ENCODE measurements at regions not wholly inside any gene's neighbourhood (a gene's known extent, or its start where the extent isn't known, plus 50 kb on each side); places are given as distances from the start of the nearest gene placed in this dataset.

DNA sequence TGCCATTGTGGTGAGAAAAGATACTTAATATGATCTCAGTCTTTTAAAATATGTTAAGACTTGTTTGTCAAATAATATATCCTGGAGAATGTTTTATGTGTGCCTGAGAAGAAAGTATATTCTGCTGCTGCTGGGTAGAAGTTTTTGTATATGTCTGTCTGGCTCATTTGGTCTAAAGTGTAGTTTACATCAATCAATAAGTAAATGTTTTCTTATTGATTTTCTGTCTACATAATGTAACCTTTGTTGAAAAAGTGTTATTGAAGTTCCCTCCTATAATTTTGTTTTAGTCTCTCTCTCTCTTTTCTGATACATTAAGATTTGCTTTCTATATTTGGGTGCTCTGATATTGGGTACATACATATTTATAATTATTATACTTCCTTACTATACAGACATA, 201.2 kb downstream of the THBS2 start:
- no peak overlapping the region for H3K4me2 ChIP-seq
- H3K4me1 ChIP-seq = no peaks in the 10 kb centered on the region
- no peak for DNase-seq (ENCODE audit: low read depth in 1 of 2, low spot score in 1 of 2)
- H3K9me3 ChIP-seq = no peaks in the 10 kb centered on the region
- TF ChIP-seq NPAS2 (CRISPR knock-in tag; IDR thresholded peaks at IDR 0.05; ENCODE audit: borderline replicate concordance) (no peak), ZNF302 (CRISPR knock-in tag; IDR thresholded peaks at IDR 0.05) (no peak), HOXA7 (CRISPR knock-in tag; IDR thresholded peaks at IDR 0.05) (no peak), HEYL (CRISPR knock-in tag; IDR thresholded peaks at IDR 0.05) (no peak), MYC (IDR thresholded peaks at IDR 0.05; ENCODE audit: borderline replicate concordance, low read length) (no peak), MAFK (IDR thresholded peaks at IDR 0.05; ENCODE audit: partially characterized antibody) (no peak), ZSCAN20 (CRISPR knock-in tag; IDR thresholded peaks at IDR 0.05) (no peak)
- TF ChIP-seq, protein P1, sequence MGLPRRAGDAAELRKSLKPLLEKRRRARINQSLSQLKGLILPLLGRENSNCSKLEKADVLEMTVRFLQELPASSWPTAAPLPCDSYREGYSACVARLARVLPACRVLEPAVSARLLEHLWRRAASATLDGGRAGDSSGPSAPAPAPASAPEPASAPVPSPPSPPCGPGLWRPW (IDR thresholded peaks at IDR 0.05) = no peak
- ATAC-seq = no peak
- ChIA-PET CTCF (no interaction called here), POLR2A (no interaction called here)
- H3K27ac ChIP-seq = no peak overlapping the region
- no peak overlapping the region for H3K4me3 ChIP-seq
- no peak for FAIRE-seq

DNA sequence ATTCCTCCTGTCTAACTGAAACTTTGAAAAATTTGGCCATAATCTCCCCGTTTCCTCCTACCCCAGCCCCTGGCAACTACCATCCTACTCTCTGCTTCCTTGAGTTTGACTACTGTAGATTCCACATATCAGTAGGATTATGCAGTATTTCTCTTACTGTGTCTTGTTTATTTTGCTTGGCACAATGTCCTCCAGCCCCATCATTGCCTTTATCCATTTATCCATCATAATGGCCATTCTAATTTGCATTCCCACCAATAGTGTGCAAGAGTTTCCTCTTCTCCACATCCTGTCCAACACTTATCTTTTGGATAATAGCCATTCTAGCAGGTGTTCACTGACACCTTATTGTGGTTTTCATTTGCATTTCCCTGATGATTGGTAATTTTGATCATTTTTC, 202.3 kb downstream of the THBS2 start:
- no peak for FAIRE-seq
- Histone ChIP-seq H3K27ac (no peak overlapping the region), H3K4me1 (no peaks in the 10 kb centered on the region), H3K4me3 (no peak overlapping the region), H3K9me3 (no peaks in the 10 kb centered on the region), H3K4me2 (no peak overlapping the region)
- no peak for ATAC-seq
- WGBS (ENCODE audit: missing lambda C conversion rate) = 42% methylated on average over 1 of the region's 1 CpG
- CTCF ChIA-PET = interaction anchor here (1.1 kb wide), 1 partner anchor 10 kb away, joined by 3 read pairs; no protein-coding TSS in a partner anchor
- no peak for DNase-seq (ENCODE audit: low read depth in 1 of 2, low spot score in 1 of 2)
- POLR2A ChIA-PET = no interaction called here
- no peak for TF ChIP-seq ZSCAN20 (CRISPR knock-in tag; IDR thresholded peaks at IDR 0.05)

DNA sequence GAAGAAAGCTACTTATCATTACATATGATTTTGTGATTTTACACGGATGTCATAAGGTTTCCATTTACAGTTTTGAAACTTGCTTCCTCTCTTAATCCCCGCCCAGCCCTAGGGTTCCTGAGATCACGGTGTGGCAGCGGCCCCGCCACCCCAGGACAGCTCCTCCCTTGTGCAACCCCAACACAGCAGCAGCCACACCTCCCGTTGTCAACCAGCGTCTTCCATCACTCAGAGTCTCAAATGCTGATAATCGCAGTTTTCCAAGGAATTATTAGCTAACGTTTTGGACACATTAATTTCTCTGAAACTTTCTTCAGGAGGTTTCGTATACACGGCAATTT, 204.8 kb downstream of the THBS2 start:
- no peak for ATAC-seq
- no peaks in the 10 kb centered on the region for H3K4me1 ChIP-seq
- WGBS (ENCODE audit: missing lambda C conversion rate) = 69% methylated on average over 11 of the region's 11 CpGs
- H3K4me3 ChIP-seq = no peak overlapping the region
- DNase-seq (ENCODE audit: low read depth in 1 of 2, low spot score in 1 of 2) = no peak
- H3K4me2 ChIP-seq = no peak overlapping the region
- no peaks in the 10 kb centered on the region for H3K9me3 ChIP-seq
- no peak for TF ChIP-seq GATA3 (IDR thresholded peaks at IDR 0.05; ENCODE audit: borderline replicate concordance)
- TF ChIP-seq HDAC2 (IDR thresholded peaks at IDR 0.05) = no peak
- no peak for TF ChIP-seq POLR2A (IDR thresholded peaks at IDR 0.05; ENCODE audit: low read length)
- TF ChIP-seq, protein P2, sequence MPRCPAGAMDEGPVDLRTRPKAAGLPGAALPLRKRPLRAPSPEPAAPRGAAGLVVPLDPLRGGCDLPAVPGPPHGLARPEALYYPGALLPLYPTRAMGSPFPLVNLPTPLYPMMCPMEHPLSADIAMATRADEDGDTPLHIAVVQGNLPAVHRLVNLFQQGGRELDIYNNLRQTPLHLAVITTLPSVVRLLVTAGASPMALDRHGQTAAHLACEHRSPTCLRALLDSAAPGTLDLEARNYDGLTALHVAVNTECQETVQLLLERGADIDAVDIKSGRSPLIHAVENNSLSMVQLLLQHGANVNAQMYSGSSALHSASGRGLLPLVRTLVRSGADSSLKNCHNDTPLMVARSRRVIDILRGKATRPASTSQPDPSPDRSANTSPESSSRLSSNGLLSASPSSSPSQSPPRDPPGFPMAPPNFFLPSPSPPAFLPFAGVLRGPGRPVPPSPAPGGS (IDR thresholded peaks at IDR 0.05) = no peak
- TF ChIP-seq KDM1A (IDR thresholded peaks at IDR 0.05; ENCODE audit: low read depth) = no peak
- FAIRE-seq = no peak
- POLR2A ChIA-PET = no interaction called here
- CTCF ChIA-PET = no interaction called here
- H3K27ac ChIP-seq = no peak overlapping the region

DNA sequence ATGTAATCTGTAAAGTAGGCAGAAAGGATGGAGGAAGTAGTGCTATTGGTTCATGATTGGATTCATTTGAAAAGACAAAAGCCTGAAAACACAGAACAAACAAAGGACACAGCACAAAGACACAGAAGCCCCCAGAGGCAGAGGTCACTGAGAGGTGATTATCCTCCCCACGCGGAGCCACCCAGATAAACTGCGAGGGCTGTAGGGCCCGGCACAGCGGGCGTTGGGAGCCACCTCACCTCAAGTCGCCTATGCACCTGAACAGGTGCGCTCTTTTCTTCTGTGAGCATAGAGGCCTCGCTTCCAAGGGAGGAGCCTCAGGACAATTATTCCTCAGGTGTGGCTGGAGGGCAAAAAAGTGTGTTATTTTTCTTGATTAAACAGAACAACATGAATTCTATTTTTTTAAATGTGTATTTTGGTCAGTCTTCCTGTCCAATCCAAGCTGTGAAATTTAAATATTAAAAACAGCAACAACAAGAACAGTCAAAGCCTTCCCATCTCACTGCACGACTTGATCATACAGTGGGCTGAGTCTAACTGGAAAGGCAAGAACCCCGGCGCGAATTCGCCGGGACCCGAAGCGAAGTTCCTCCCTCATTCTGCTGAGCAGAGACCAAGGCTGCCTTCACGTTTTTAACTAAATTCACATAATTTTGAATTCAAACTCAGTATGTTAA, 205.3 kb downstream of the THBS2 start:
- ChIA-PET CTCF (no interaction called here), POLR2A (no interaction called here)
- ATAC-seq (no peak), FAIRE-seq (no peak), DNase-seq (ENCODE audit: low read depth in 1 of 2, low spot score in 1 of 2) (no peak)
- no peak overlapping the region for H3K4me2 ChIP-seq
- H3K4me3 ChIP-seq = no peak overlapping the region
- WGBS (ENCODE audit: missing lambda C conversion rate) = 84% methylated on average over 18 of the region's 18 CpGs
- no peaks in the 10 kb centered on the region for H3K4me1 ChIP-seq
- TF ChIP-seq NR3C1 (IDR thresholded peaks at IDR 0.05) (no peak), CHD4 (IDR thresholded peaks at IDR 0.05; ENCODE audit: borderline replicate concordance) (no peak), SREBF2 (IDR thresholded peaks at IDR 0.05) (no peak), JUN (IDR thresholded peaks at IDR 0.05) (no peak)
- H3K27ac ChIP-seq = no peak overlapping the region
- H3K9me3 ChIP-seq = no peaks in the 10 kb centered on the region

DNA sequence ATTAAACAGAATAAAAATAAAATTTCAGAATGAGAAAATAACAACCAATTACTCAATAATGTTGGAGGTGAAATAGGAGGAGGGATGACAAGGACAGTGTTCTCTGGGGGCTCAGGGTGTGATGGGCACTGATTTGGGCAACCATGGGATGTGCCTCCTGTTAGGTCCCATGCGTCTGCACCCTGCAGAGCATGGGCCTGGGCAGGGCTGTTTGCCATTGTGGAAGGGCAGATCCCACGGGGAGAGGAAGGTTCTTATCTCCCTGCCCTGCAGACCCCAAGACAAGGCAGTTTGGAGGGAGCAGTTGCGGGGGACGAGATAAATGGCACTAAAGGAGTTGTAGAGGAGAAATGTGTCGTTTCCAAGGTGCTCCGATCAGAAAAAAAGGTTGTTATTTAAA, 206.3 kb downstream of the THBS2 start:
- no peak overlapping the region for H3K4me3 ChIP-seq
- H3K9me3 ChIP-seq = no peaks in the 10 kb centered on the region
- H3K4me2 ChIP-seq = no peak overlapping the region
- no peak for FAIRE-seq
- H3K27ac ChIP-seq = no peak overlapping the region
- no peaks in the 10 kb centered on the region for H3K4me1 ChIP-seq
- TF ChIP-seq POLR2AphosphoS2 (conservative IDR thresholded peaks at IDR 0.05; ENCODE audit: low read length) (no peak), HEYL (CRISPR knock-in tag; IDR thresholded peaks at IDR 0.05) (no peak), MYC (IDR thresholded peaks at IDR 0.05; ENCODE audit: borderline replicate concordance, low read length) (no peak), JUNB (IDR thresholded peaks at IDR 0.05) (no peak)
- TF ChIP-seq, protein P3, sequence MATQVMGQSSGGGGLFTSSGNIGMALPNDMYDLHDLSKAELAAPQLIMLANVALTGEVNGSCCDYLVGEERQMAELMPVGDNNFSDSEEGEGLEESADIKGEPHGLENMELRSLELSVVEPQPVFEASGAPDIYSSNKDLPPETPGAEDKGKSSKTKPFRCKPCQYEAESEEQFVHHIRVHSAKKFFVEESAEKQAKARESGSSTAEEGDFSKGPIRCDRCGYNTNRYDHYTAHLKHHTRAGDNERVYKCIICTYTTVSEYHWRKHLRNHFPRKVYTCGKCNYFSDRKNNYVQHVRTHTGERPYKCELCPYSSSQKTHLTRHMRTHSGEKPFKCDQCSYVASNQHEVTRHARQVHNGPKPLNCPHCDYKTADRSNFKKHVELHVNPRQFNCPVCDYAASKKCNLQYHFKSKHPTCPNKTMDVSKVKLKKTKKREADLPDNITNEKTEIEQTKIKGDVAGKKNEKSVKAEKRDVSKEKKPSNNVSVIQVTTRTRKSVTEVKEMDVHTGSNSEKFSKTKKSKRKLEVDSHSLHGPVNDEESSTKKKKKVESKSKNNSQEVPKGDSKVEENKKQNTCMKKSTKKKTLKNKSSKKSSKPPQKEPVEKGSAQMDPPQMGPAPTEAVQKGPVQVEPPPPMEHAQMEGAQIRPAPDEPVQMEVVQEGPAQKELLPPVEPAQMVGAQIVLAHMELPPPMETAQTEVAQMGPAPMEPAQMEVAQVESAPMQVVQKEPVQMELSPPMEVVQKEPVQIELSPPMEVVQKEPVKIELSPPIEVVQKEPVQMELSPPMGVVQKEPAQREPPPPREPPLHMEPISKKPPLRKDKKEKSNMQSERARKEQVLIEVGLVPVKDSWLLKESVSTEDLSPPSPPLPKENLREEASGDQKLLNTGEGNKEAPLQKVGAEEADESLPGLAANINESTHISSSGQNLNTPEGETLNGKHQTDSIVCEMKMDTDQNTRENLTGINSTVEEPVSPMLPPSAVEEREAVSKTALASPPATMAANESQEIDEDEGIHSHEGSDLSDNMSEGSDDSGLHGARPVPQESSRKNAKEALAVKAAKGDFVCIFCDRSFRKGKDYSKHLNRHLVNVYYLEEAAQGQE (IDR thresholded peaks at IDR 0.05) = no peak
- POLR2A ChIA-PET = no interaction called here
- 67% methylated on average over 6 of the region's 6 CpGs for WGBS (ENCODE audit: missing lambda C conversion rate)
- no peak for DNase-seq (ENCODE audit: low read depth in 1 of 2, low spot score in 1 of 2)
- CTCF ChIA-PET = interaction anchor here (0.7 kb wide), 1 partner anchor 662 kb away, joined by 3 read pairs; no protein-coding TSS in a partner anchor
- no peak for ATAC-seq

All from A549 (cell line).